Spleen (tissue), 7 donors: ENCODE measurements at regions not wholly inside any gene's neighbourhood (a gene's known extent, or its start where the extent isn't known, plus 50 kb on each side); places are given as distances from the start of the nearest gene placed in this dataset.
A peak's percentile ranks its signal among the peaks of the same experiment; 100 is the strongest.

Experiments used
- CTCF ChIP-seq, 11 experiments: fragments of 200-600 bp in 7 of 11; fragments of 450-650 bp in 4 of 11; sonication (generic) in 4 of 11; IDR thresholded peaks in 8 of 11; conservative IDR thresholded peaks in 3 of 11; 1 replicate in 7 of 11; 2 replicates in 4 of 11; pipeline versions ENCODE4 v1.4.0 to v1.8.0; 2016 to 2021; ENCODE audit warnings: antibody characterized with exemption in 11 of 11, inconsistent platforms in 4 of 11, mild to moderate bottlenecking in 1 of 11
- POLR2A ChIP-seq, 3 donors: fragments of 450-650 bp; IDR thresholded peaks; one replicate each; pipeline ENCODE4 v1.5.1; 2017; ENCODE audit warnings: antibody characterized with exemption in 3 of 3, mild to moderate bottlenecking in 1 of 3
- donor health status: DM: no; HTN: no; CAD: no; lungs with moderate emphysema.
- donor health status: DM: no; HTN: no; CAD: no.
- donor health status: DM: no; HTN: no; CAD: no.

GRCh38 chr18:25669741-25670140, 317.8 kb upstream of the ZNF521 start:
- peak in 1 of 11 experiments; percentile 21 for TF ChIP-seq CTCF (IDR thresholded peaks at IDR 0.05 in 8 of 11, conservative IDR thresholded peaks at IDR 0.05 in 3 of 11)
- TF ChIP-seq POLR2A (IDR thresholded peaks at IDR 0.05): no peak
